ENCODE measurements at regions not wholly inside any gene's neighbourhood (a gene's known extent, or its start where the extent isn't known, plus 50 kb on each side); places are given as distances from the start of the nearest gene placed in this dataset.

DNA sequence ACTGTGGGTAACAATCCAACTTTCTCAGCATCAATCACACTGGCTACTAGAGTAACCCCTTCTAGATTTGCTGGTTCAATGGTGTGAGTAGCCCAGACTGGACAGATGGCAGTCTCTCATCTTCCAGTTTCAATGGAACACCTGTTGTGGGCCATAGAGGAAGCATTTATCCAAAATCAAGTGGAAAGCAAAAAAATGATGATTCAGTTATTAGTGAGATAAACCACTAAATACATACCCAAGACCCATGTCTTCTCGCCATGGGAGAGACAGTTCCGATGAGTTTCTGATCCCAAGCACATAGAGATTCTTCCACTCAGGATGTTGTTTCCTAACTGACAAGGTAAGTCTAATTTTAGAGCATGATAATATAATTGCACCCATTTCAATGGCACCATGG, 194.0 kb downstream of the IRS1 start:
- Histone ChIP-seq H3K4me3 (ENCODE audit: low read depth, low read length) (no peak overlapping the region), H3K79me2 (ENCODE audit: control insufficient read depth, insufficient read depth, low read length, unreplicated experiment) (no peaks in the 10 kb centered on the region), H3K36me3 (ENCODE audit: insufficient read depth, low read length) (no peaks in the 10 kb centered on the region), H3K27ac (ENCODE audit: low read depth, low read length) (no peak overlapping the region), H3K27me3 (ENCODE audit: insufficient read depth, low read length) (no peaks in the 10 kb centered on the region), H3K4me1 (ENCODE audit: control insufficient read depth, insufficient read depth, low read length, unreplicated experiment) (peaks cover under 1% of the 10 kb centered on the region), H2AFZ (ENCODE audit: low read length, unreplicated experiment) (no peak overlapping the region)

DNA sequence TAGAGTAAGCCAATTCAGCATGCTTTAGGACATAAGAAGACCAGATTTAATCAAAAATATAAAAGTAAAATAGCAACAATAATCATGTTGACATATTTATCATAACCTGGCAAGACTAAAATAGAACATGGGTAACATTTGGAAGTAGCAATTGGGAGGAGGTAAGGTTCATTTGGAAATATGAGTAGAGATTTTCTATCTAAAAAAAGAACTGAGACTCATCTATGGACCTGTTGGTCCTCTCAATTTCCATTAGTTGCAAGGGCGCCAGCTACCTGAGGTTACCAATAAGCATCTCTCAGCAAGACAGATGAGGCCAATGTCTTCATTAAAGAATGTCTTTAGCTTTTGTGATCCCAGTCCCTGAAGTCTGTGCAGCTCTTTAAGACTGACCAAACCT, 196.0 kb downstream of the IRS1 start:
- Histone ChIP-seq H3K4me1 (ENCODE audit: control insufficient read depth, insufficient read depth, low read length, unreplicated experiment) (peaks cover 7% of the 10 kb centered on the region), H3K36me3 (ENCODE audit: insufficient read depth, low read length) (no peaks in the 10 kb centered on the region), H2AFZ (ENCODE audit: low read length, unreplicated experiment) (no peak overlapping the region), H3K27me3 (ENCODE audit: insufficient read depth, low read length) (no peaks in the 10 kb centered on the region), H3K4me3 (ENCODE audit: low read depth, low read length) (no peak overlapping the region), H3K79me2 (ENCODE audit: control insufficient read depth, insufficient read depth, low read length, unreplicated experiment) (no peaks in the 10 kb centered on the region), H3K27ac (ENCODE audit: low read depth, low read length) (no peak overlapping the region)

DNA sequence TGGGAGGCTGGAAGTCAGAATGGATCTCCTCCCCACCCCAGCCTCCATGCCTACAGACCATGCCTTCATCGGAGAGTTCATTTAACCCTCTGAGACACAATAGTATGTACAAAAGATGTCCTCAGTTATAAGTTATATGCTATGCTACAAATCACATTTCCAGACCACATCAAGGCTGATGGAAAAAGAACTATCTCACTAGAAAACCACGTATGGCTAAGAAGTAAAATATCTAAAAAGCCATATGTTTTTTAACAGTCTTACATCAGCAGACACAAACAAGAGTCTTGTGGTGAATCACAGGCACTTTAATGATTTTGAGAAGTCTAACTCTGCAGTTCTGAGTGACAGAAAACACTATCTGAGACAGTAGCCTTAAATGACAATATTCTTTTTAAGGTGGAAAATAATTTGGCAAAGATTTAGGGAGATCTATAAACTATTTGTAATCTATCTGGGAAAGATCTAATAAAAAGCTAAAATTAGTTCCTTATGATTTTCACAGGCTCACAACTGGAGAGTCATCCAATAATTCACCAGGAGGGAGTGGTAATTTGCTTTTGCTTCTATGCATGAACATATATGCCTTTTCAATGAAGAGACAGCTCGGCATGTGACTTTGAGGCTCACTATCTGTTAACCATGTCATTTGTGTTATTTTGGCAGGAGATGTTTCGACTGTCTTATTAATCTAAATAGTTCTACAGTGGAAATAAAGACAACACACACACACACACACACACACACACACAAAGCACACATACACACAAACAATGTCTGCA, 197.5 kb downstream of the IRS1 start:
- Histone ChIP-seq H3K36me3 (ENCODE audit: insufficient read depth, low read length) (no peaks in the 10 kb centered on the region), H3K27me3 (ENCODE audit: insufficient read depth, low read length) (no peaks in the 10 kb centered on the region), H3K79me2 (ENCODE audit: control insufficient read depth, insufficient read depth, low read length, unreplicated experiment) (no peaks in the 10 kb centered on the region), H3K4me1 (ENCODE audit: control insufficient read depth, insufficient read depth, low read length, unreplicated experiment) (peaks cover 7% of the 10 kb centered on the region), H3K27ac (ENCODE audit: low read depth, low read length) (no peak overlapping the region), H2AFZ (ENCODE audit: low read length, unreplicated experiment) (no peak overlapping the region), H3K4me3 (ENCODE audit: low read depth, low read length) (no peak overlapping the region)

DNA sequence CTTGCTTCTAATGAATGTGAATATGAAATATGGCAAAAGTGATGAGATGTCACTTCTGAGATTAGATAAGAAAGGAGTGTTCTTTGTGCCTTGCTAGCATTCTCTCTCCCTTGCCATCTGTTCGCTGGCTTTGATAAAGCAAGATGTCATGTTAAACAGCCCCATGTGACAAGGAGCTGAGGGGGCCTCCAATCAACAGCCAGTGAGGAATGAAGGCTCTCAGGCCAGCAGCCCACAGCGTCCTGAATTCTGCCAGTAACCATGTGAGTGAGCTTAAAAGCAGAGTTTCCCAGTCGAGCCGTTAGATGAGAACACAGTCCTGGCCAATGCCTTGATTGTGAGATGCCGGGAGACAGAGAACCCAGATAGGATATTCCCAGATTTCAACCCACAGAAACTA, 198.8 kb downstream of the IRS1 start:
- Histone ChIP-seq H3K4me3 (ENCODE audit: low read depth, low read length) (no peak overlapping the region), H2AFZ (ENCODE audit: low read length, unreplicated experiment) (no peak overlapping the region), H3K79me2 (ENCODE audit: control insufficient read depth, insufficient read depth, low read length, unreplicated experiment) (no peaks in the 10 kb centered on the region), H3K27ac (ENCODE audit: low read depth, low read length) (no peak overlapping the region), H3K36me3 (ENCODE audit: insufficient read depth, low read length) (no peaks in the 10 kb centered on the region), H3K4me1 (ENCODE audit: control insufficient read depth, insufficient read depth, low read length, unreplicated experiment) (peaks cover 7% of the 10 kb centered on the region), H3K27me3 (ENCODE audit: insufficient read depth, low read length) (no peaks in the 10 kb centered on the region)

DNA sequence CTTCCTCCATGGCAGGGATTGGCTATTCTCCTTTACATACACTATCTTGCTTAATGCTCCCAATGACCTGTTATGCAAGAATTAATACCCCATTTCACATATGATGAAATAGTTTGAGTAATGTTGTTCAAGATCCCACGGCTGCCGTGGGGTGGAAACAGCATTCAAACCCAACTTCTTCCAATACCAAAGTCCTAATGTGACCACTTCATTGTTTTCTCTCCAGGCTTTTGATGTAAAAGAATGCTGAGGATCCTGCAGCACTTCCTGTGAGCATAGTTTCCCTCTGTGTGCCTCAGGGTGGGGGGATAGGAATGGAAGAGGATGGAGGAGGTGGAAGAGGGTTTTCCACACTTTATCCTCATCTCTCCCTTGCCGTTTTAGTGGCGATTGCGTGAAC, 199.4 kb downstream of the IRS1 start:
- Histone ChIP-seq H3K27me3 (ENCODE audit: insufficient read depth, low read length) (no peaks in the 10 kb centered on the region), H2AFZ (ENCODE audit: low read length, unreplicated experiment) (no peak overlapping the region), H3K27ac (ENCODE audit: low read depth, low read length) (no peak overlapping the region), H3K4me1 (ENCODE audit: control insufficient read depth, insufficient read depth, low read length, unreplicated experiment) (peaks cover 7% of the 10 kb centered on the region), H3K36me3 (ENCODE audit: insufficient read depth, low read length) (no peaks in the 10 kb centered on the region), H3K79me2 (ENCODE audit: control insufficient read depth, insufficient read depth, low read length, unreplicated experiment) (no peaks in the 10 kb centered on the region), H3K4me3 (ENCODE audit: low read depth, low read length) (no peak overlapping the region)

DNA sequence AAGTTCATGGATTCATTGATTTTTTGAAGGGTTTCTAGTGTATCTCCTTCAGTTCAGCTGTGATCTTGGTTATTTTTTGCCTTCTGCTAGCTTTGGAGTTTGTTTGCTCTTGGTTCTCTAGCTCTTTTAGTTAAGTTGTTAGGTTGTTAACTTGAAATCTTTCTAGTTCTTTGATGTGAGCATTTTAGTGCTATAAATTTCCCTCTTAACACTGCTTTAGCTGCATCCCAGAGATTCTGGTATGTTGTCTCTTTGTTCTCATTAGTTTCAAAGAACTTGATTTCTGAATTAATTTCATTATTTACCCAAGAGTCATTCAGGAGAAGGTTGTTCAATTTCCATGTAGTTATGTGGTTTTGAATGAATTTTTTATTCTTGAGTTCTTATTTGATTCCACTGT, 210.6 kb downstream of the IRS1 start:
- H3K79me2 ChIP-seq (ENCODE audit: control insufficient read depth, insufficient read depth, low read length, unreplicated experiment) = no peaks in the 10 kb centered on the region
- H3K27me3 ChIP-seq (ENCODE audit: insufficient read depth, low read length) = no peaks in the 10 kb centered on the region
- H2AFZ ChIP-seq (ENCODE audit: low read length, unreplicated experiment) = no peak overlapping the region
- peaks cover 12% of the 10 kb centered on the region for H3K4me1 ChIP-seq (ENCODE audit: control insufficient read depth, insufficient read depth, low read length, unreplicated experiment)
- H3K36me3 ChIP-seq (ENCODE audit: insufficient read depth, low read length) = 0 out of 2 replicates have a peak, but pooled peaks cover 3% of the 10 kb centered on the region
- no peak overlapping the region for H3K4me3 ChIP-seq (ENCODE audit: low read depth, low read length)
- no peak overlapping the region for H3K27ac ChIP-seq (ENCODE audit: low read depth, low read length)

DNA sequence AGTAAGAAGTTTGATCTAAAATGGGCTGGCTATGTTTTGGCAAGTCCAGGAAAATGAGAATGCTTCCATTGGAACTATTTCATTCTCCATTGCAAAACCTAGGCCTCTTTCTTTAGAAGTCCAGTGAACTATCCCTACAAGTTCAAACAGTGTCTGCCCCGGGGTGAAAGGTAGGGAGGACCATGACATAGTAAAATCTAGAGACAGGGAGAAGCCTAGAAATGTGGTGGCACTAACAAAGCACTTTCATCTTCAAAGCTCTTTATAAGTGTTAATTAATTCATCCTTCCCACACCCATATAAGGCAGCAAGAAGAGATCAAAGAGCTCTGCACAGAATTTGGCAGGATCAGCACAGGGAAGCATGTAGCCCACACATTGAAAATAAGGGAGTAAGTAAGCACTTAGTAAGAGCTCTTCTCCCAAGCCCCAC, 214.5 kb downstream of the IRS1 start:
- Histone ChIP-seq H3K27ac (ENCODE audit: low read depth, low read length) (no peak overlapping the region), H3K79me2 (ENCODE audit: control insufficient read depth, insufficient read depth, low read length, unreplicated experiment) (no peaks in the 10 kb centered on the region), H3K4me1 (ENCODE audit: control insufficient read depth, insufficient read depth, low read length, unreplicated experiment) (peaks cover 45% of the 10 kb centered on the region), H3K27me3 (ENCODE audit: insufficient read depth, low read length) (no peaks in the 10 kb centered on the region), H3K4me3 (ENCODE audit: low read depth, low read length) (no peak overlapping the region), H3K36me3 (ENCODE audit: insufficient read depth, low read length) (0 out of 2 replicates have a peak, but pooled peaks cover 3% of the 10 kb centered on the region), H2AFZ (ENCODE audit: low read length, unreplicated experiment) (no peak overlapping the region)

DNA sequence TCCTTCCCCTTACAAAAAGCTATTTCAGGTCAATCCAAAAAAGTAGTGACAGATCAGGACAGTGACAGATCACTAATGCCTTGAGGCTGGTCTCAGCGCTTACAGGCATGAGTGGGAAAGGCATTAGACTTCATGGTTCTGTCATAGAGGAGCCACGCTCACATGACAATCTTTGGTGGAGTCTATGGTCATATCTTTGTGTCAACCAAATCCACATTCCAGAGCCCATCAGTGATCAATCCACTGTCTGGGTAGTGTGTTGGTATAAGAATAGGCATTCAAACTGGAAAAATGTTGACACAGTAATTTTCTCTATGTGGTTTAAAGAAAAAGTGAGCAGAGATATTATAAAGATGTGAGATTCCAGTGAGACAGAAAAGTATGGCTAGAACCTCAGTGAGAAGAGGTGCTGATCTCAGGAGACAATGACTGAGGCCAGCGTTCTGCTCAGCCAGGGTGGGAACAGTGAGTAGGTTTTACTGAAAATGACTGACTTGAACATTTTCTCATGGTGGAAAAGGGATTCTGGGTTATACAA, 215.0 kb downstream of the IRS1 start:
- Histone ChIP-seq H3K4me3 (ENCODE audit: low read depth, low read length) (no peak overlapping the region), H3K27ac (ENCODE audit: low read depth, low read length) (peak overlapping the region; percentile 83), H3K4me1 (ENCODE audit: control insufficient read depth, insufficient read depth, low read length, unreplicated experiment) (peaks cover 46% of the 10 kb centered on the region), H2AFZ (ENCODE audit: low read length, unreplicated experiment) (peak overlapping the region; percentile 61), H3K36me3 (ENCODE audit: insufficient read depth, low read length) (0 out of 2 replicates have a peak, but pooled peaks cover 3% of the 10 kb centered on the region), H3K27me3 (ENCODE audit: insufficient read depth, low read length) (no peaks in the 10 kb centered on the region), H3K79me2 (ENCODE audit: control insufficient read depth, insufficient read depth, low read length, unreplicated experiment) (no peaks in the 10 kb centered on the region)

DNA sequence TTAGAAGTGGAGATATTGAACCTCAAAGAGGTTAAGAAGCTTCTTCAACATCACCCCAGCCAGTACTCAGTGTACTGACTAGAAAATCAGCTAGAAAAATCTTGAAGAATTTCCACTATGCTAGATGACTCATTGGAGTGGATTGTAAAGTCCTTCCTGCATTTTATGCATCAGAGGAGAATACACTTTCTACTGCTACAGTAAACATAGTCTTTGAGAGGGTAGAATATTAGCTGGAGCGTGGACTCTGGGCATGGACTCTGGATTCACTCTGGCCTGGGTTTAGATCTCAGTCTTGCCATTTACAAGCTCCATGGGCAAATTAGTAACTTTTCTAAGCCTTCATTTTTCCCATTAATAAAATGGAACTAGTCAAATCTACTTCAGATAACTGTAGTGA, 215.9 kb downstream of the IRS1 start:
- H3K4me3 ChIP-seq (ENCODE audit: low read depth, low read length) = no peak overlapping the region; the same call in 1 of the 2 replicates
- H2AFZ ChIP-seq (ENCODE audit: low read length, unreplicated experiment) = no peak overlapping the region
- no peaks in the 10 kb centered on the region for H3K79me2 ChIP-seq (ENCODE audit: control insufficient read depth, insufficient read depth, low read length, unreplicated experiment)
- peaks cover 55% of the 10 kb centered on the region for H3K4me1 ChIP-seq (ENCODE audit: control insufficient read depth, insufficient read depth, low read length, unreplicated experiment)
- H3K36me3 ChIP-seq (ENCODE audit: insufficient read depth, low read length) = no peaks in the 10 kb centered on the region
- H3K27ac ChIP-seq (ENCODE audit: low read depth, low read length) = peak overlapping the region; percentile 83
- no peaks in the 10 kb centered on the region for H3K27me3 ChIP-seq (ENCODE audit: insufficient read depth, low read length)

DNA sequence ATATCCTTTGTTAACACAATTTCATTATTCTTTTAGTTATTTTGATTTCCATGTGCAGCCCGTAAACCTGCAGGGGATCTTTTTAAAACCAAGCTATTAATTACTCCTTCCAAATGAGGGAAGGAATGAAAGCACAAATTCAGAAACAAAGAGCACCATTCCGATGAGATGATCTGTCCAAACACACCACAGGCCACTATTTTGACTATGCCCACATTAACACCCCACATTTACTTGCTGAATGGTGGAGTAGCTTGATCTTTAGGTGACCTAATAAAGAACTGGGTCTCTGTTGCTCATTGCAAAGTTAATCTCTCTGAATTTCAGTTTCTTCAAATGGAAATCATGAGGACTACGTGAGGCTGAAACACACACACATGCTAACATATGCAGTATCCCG, 218.0 kb downstream of the IRS1 start:
- Histone ChIP-seq H3K27ac (ENCODE audit: low read depth, low read length) (no peak overlapping the region), H2AFZ (ENCODE audit: low read length, unreplicated experiment) (peak overlapping the region; percentile 84), H3K36me3 (ENCODE audit: insufficient read depth, low read length) (no peaks in the 10 kb centered on the region), H3K4me3 (ENCODE audit: low read depth, low read length) (no peak overlapping the region), H3K27me3 (ENCODE audit: insufficient read depth, low read length) (no peaks in the 10 kb centered on the region), H3K79me2 (ENCODE audit: control insufficient read depth, insufficient read depth, low read length, unreplicated experiment) (no peaks in the 10 kb centered on the region), H3K4me1 (ENCODE audit: control insufficient read depth, insufficient read depth, low read length, unreplicated experiment) (peaks cover 63% of the 10 kb centered on the region)

DNA sequence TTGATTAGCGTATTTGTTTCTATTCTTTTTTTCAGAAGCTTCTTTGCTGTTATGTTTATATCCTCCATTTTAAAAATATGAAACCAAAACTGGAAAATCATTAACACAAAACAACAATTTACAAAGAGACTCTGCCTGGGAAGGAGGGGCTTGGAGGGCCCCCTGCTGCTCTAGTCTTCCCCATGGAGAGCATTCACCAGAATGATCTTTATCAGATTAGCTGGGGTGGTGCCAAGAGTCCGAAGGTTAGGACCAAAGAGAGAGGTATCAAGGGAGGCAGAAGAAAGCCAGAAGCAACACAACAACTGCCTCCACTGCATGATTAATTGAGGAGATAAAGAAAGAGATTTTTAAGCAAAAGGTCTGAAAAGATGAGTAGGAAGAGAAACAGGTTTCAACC, 218.6 kb downstream of the IRS1 start:
- H3K27ac ChIP-seq (ENCODE audit: low read depth, low read length) = peak overlapping the region; percentile 17; the same call in 1 of the 2 replicates
- no peaks in the 10 kb centered on the region for H3K79me2 ChIP-seq (ENCODE audit: control insufficient read depth, insufficient read depth, low read length, unreplicated experiment)
- peak overlapping the region; percentile 84 for H2AFZ ChIP-seq (ENCODE audit: low read length, unreplicated experiment)
- H3K4me1 ChIP-seq (ENCODE audit: control insufficient read depth, insufficient read depth, low read length, unreplicated experiment) = peaks cover 67% of the 10 kb centered on the region
- H3K36me3 ChIP-seq (ENCODE audit: insufficient read depth, low read length) = no peaks in the 10 kb centered on the region
- H3K27me3 ChIP-seq (ENCODE audit: insufficient read depth, low read length) = no peaks in the 10 kb centered on the region
- no peak overlapping the region; the same call in 1 of the 2 replicates for H3K4me3 ChIP-seq (ENCODE audit: low read depth, low read length)
